ENCODE measurements at regions not wholly inside any gene's neighbourhood (a gene's known extent, or its start where the extent isn't known, plus 50 kb on each side); places are given as distances from the start of the nearest gene placed in this dataset.

- TF ChIP-seq CTCF (IDR thresholded peaks at IDR 0.05) (no peak), EZH2 (IDR thresholded peaks at IDR 0.05; ENCODE audit: borderline replicate concordance, insufficient read depth, low read depth, low read length, poor library complexity, severe bottlenecking) (no peak)
- ChIA-PET CTCF (interaction anchor here (0.6 to 2.4 kb wide), 3 partner anchors 9 to 157 kb away, joined by 3 to 8 read pairs (median 3); no protein-coding TSS in a partner anchor), POLR2A (no interaction called here)
- WGBS (ENCODE audit: insufficient coverage) = 82% methylated on average over 11 of the region's 13 CpGs
- Mint-ChIP-seq H3K27me3 (peaks cover 32% of the 10 kb centered on the region), H3K9me3 (ENCODE audit: insufficient read depth) (no peaks in the 10 kb centered on the region), H3K4me1 (peaks cover 3% of the 10 kb centered on the region), H3K27ac (no peak overlapping the region), H3K4me3 (no peak overlapping the region)
- DNase-seq = no peak
- H3K4me1 ChIP-seq (ENCODE audit: control insufficient read depth in 2 of 2, insufficient read depth in 2 of 2, low read length in 2 of 2) = no peaks in the 10 kb centered on the region
- no peaks in the 10 kb centered on the region for H3K9me3 ChIP-seq (ENCODE audit: control extremely low read depth in 1 of 3, control insufficient read depth in 2 of 3, insufficient read depth in 1 of 3, low read length in 2 of 3)
- H3K4me2 ChIP-seq (replicated peaks; ENCODE audit: low read depth, low read length, poor library complexity, severe bottlenecking) = no peak overlapping the region
- no peak for ATAC-seq (ENCODE audit: low read depth)
- H3K9ac ChIP-seq (ENCODE audit: low read length) = no peak overlapping the region
- H3K27ac ChIP-seq (ENCODE audit: low read length in 2 of 2) = no peak overlapping the region
- H3K4me3 ChIP-seq (ENCODE audit: control extremely low read depth in 1 of 5, extremely low read depth in 1 of 5, insufficient read depth in 1 of 5, low read depth in 2 of 5, low read length in 4 of 5) = no peak overlapping the region
- no peaks in the 10 kb centered on the region for H3K36me3 ChIP-seq (replicated peaks in 1 of 2; ENCODE audit: control extremely low read depth in 1 of 2, control insufficient read depth in 1 of 2, extremely low read depth in 1 of 2, insufficient read depth in 2 of 2, low read length in 1 of 2)
- no peaks in the 10 kb centered on the region for H4K20me1 ChIP-seq (ENCODE audit: control insufficient read depth, insufficient read depth, low read length, poor library complexity, severe bottlenecking)
- intact Hi-C loops (cut with micrococcal nuclease) = loop anchor here (5.0 kb wide), 1 partner anchor 1481 kb away; no protein-coding TSS in a partner anchor
- H2AFZ ChIP-seq (ENCODE audit: insufficient read depth, low read depth, low read length, poor library complexity, severe bottlenecking) = no peak overlapping the region
- H3K79me2 ChIP-seq (ENCODE audit: control insufficient read depth, insufficient read depth, low read length) = no peaks in the 10 kb centered on the region
- peaks cover 0 to 3% (median 0%) of the 10 kb centered on the region in 4 experiments for H3K27me3 ChIP-seq (replicated peaks in 1 of 4; ENCODE audit: control extremely low read depth in 1 of 4, control insufficient read depth in 3 of 4, insufficient read depth in 4 of 4, low read length in 3 of 4)
These were observed 79.1 kb upstream of the KCNMA1 start for GRCh38 chr10:77716458-77717317.

GRCh38 chr10:77715536-77715935 is 77.9 kb upstream of the KCNMA1 start:
- no peaks in the 10 kb centered on the region for H3K36me3 ChIP-seq (replicated peaks in 1 of 2; ENCODE audit: control extremely low read depth in 1 of 2, control insufficient read depth in 1 of 2, extremely low read depth in 1 of 2, insufficient read depth in 2 of 2, low read length in 1 of 2)
- no peaks in the 10 kb centered on the region for H4K20me1 ChIP-seq (ENCODE audit: control insufficient read depth, insufficient read depth, low read length, poor library complexity, severe bottlenecking)
- ChIA-PET CTCF (interaction anchor here (3.2 kb wide), 1 partner anchor 8 kb away, joined by 14 read pairs; no protein-coding TSS in a partner anchor), POLR2A (no interaction called here)
- 83% methylated on average over 1 of the region's 1 CpG for WGBS (ENCODE audit: insufficient coverage)
- peaks cover 0 to 15% (median 3%) of the 10 kb centered on the region in 4 experiments for H3K27me3 ChIP-seq (replicated peaks in 1 of 4; ENCODE audit: control extremely low read depth in 1 of 4, control insufficient read depth in 3 of 4, insufficient read depth in 4 of 4, low read length in 3 of 4)
- H3K4me2 ChIP-seq (replicated peaks; ENCODE audit: low read depth, low read length, poor library complexity, severe bottlenecking) = no peak overlapping the region
- H3K4me1 ChIP-seq (ENCODE audit: control insufficient read depth in 2 of 2, insufficient read depth in 2 of 2, low read length in 2 of 2) = peaks cover 6 to 11% of the 10 kb centered on the region in 2 donors
- H3K4me1 Mint-ChIP-seq = peaks cover 11% of the 10 kb centered on the region
- H3K27me3 Mint-ChIP-seq = peaks cover 37% of the 10 kb centered on the region
- H3K4me3 ChIP-seq (ENCODE audit: control extremely low read depth in 1 of 5, extremely low read depth in 1 of 5, insufficient read depth in 1 of 5, low read depth in 2 of 5, low read length in 4 of 5) = no peak overlapping the region
- intact Hi-C loops (cut with micrococcal nuclease) = loop anchor here (5.0 kb wide), 1 partner anchor 1482 kb away; no protein-coding TSS in a partner anchor
- no peaks in the 10 kb centered on the region for H3K9me3 ChIP-seq (ENCODE audit: control extremely low read depth in 1 of 3, control insufficient read depth in 2 of 3, insufficient read depth in 1 of 3, low read length in 2 of 3)
- H3K27ac ChIP-seq (ENCODE audit: low read length in 2 of 2) = no peak overlapping the region
- no peaks in the 10 kb centered on the region for H3K79me2 ChIP-seq (ENCODE audit: control insufficient read depth, insufficient read depth, low read length)
- H3K4me3 Mint-ChIP-seq = no peak overlapping the region
- TF ChIP-seq EZH2 (IDR thresholded peaks at IDR 0.05; ENCODE audit: borderline replicate concordance, insufficient read depth, low read depth, low read length, poor library complexity, severe bottlenecking) = no peak
- TF ChIP-seq CTCF (IDR thresholded peaks at IDR 0.05) = no peak
- no peaks in the 10 kb centered on the region for H3K9me3 Mint-ChIP-seq (ENCODE audit: insufficient read depth)
- ATAC-seq (ENCODE audit: low read depth) (no peak), DNase-seq (no peak)
- H3K27ac Mint-ChIP-seq = no peak overlapping the region
- no peak overlapping the region for H3K9ac ChIP-seq (ENCODE audit: low read length)
- H2AFZ ChIP-seq (ENCODE audit: insufficient read depth, low read depth, low read length, poor library complexity, severe bottlenecking) = no peak overlapping the region
